Epithelial cell of esophagus (primary cell): ENCODE measurements at regions not wholly inside any gene's neighbourhood (a gene's known extent, or its start where the extent isn't known, plus 50 kb on each side); places are given as distances from the start of the nearest gene placed in this dataset.
A peak's percentile ranks its signal among the peaks of the same experiment; 100 is the strongest.
"Not testable (repeated sequence)": the region's sequence is repeated elsewhere in the genome, so short reads cannot be mapped to it uniquely, and the experiment has no call there.

Source experiments
- DNase-seq: peaks from one replicate; pipeline ENCODE4 v3.0.0; 2010; ENCODE audit warnings: low read depth
- H3K4me3 ChIP-seq: 2 replicates; pipeline ENCODE4 v1.5.1; 2011; ENCODE audit warnings: mild to moderate bottlenecking, low read length, control low read depth
- CTCF ChIP-seq: IDR thresholded peaks from 2 replicates; pipeline ENCODE4 v1.5.1; 2011; ENCODE audit warnings: low read depth, mild to moderate bottlenecking, low read length, control low read depth, inconsistent platforms; ENCODE audit not compliant: insufficient read depth; ENCODE audit errors: missing control alignments

GRCh38 chr10:8283986-8284385 is 229.5 kb downstream of the GATA3 start:
- H3K4me3 ChIP-seq = no peak overlapping the region
- no peak for DNase-seq
- TF ChIP-seq CTCF = no peak

GRCh38 chr10:8285970-8286369 is 231.5 kb downstream of the GATA3 start:
- DNase-seq, H3K4me3 ChIP-seq: not testable (repeated sequence)

GRCh38 chr10:8288600-8288999 is 234.1 kb downstream of the GATA3 start:
- no peak overlapping the region for H3K4me3 ChIP-seq
- no peak for DNase-seq
- no peak for TF ChIP-seq CTCF

- no peak for TF ChIP-seq CTCF
- no peak for DNase-seq
Observed at GRCh38 chr10:8289186-8289924, 234.9 kb downstream of the GATA3 start.

GRCh38 chr10:8294779-8295178 is 240.3 kb downstream of the GATA3 start:
- no peak for TF ChIP-seq CTCF
- no peak overlapping the region for H3K4me3 ChIP-seq
- DNase-seq = no peak

More at GRCh38 chr10:8289186-8289924, 234.9 kb downstream of the GATA3 start:
- H3K4me3 ChIP-seq = no peak overlapping the region

GRCh38 chr10:8295311-8295710 is 240.8 kb downstream of the GATA3 start:
- DNase-seq = no peak
- TF ChIP-seq CTCF = no peak
- H3K4me3 ChIP-seq = no peak overlapping the region

- DNase-seq = peak; percentile 16
- no peak overlapping the region for H3K4me3 ChIP-seq
- no peak for TF ChIP-seq CTCF
Observed at GRCh38 chr10:8296090-8296733, 241.7 kb downstream of the GATA3 start.
